SK-N-SH (cell line): ENCODE measurements at regions not wholly inside any gene's neighbourhood (a gene's known extent, or its start where the extent isn't known, plus 50 kb on each side); places are given as distances from the start of the nearest gene placed in this dataset.
A peak's percentile ranks its signal among the peaks of the same experiment; 100 is the strongest.

Source experiments
- CTCF ChIA-PET: fragments of 300-600, 350-600 bp; formaldehyde crosslinking; extraction: SDS; loops from one replicate; lab custom pipeline; 2021; lab: Yijun Ruan, JAX
- POLR2A ChIA-PET: fragments of 350-600 bp; sonication (Branson Sonifier 250); formaldehyde crosslinking; extraction: SDS; loops from one replicate; lab custom pipeline; 2020; ENCODE audit warnings: antibody characterized with exemption, inconsistent platforms; lab: Yijun Ruan, JAX
- DNase-seq: peaks from one replicate; pipeline ENCODE4 v3.0.0; 2012
- H2AFZ ChIP-seq: fragments of 200-600 bp; sonication (generic); 2 replicates; pipeline ENCODE4 v1.8.1; 2016; ENCODE audit warnings: antibody characterized with exemption, mild to moderate bottlenecking, low read depth
- H3F3A ChIP-seq: fragments of 200-600 bp; sonication (generic); replicated peaks from 2 replicates; pipeline ENCODE3; 2016; ENCODE audit warnings: antibody characterized with exemption, mild to moderate bottlenecking; ENCODE audit not compliant: insufficient read depth
- H3K27ac ChIP-seq, 2 experiments: fragments of 200-500 bp in 1 of 2; fragments of 200-600 bp in 1 of 2; sonication (Bioruptor generic) in 1 of 2; sonication (generic), shearing (Covaris generic) in 1 of 2; 2 replicates each; pipeline versions ENCODE4 v1.5.1 to v1.6.1; 2014 to 2016; ENCODE audit warnings: low read depth in 2 of 2, inconsistent platforms in 1 of 2, low read length in 1 of 2, mild to moderate bottlenecking in 1 of 2, mixed read lengths in 1 of 2
- H3K27me3 ChIP-seq: fragments of 200-600 bp; sonication (generic), shearing (Covaris generic); 2 replicates; pipeline ENCODE4 v1.6.1; 2016; ENCODE audit warnings: mixed run types; ENCODE audit not compliant: insufficient read depth
- H3K36me3 ChIP-seq, 2 experiments: fragments of 200-500 bp in 1 of 2; fragments of 200-600 bp in 1 of 2; sonication (Bioruptor generic) in 1 of 2; sonication (generic) in 1 of 2; replicated peaks in 1 of 2; 2 replicates each; pipeline versions ENCODE3 to v1.5.1; 2014 to 2016; ENCODE audit warnings: low read length in 1 of 2, mild to moderate bottlenecking in 1 of 2; ENCODE audit not compliant: insufficient read depth in 2 of 2, control insufficient read depth in 1 of 2
- H3K4me1 ChIP-seq, 2 experiments: fragments of 200-500 bp in 1 of 2; fragments of 200-600 bp in 1 of 2; sonication (Bioruptor generic) in 1 of 2; sonication (generic), shearing (Covaris generic) in 1 of 2; 2 replicates each; pipeline versions ENCODE4 v1.5.1 to v1.6.1; 2014 to 2016; ENCODE audit warnings: low read depth in 1 of 2, low read length in 1 of 2, mixed run types in 1 of 2; ENCODE audit not compliant: insufficient read depth in 2 of 2, control insufficient read depth in 1 of 2
- H3K4me2 ChIP-seq: fragments of 200-600 bp; sonication (generic), shearing (Covaris generic); 2 replicates; pipeline ENCODE4 v1.6.1; 2017; ENCODE audit warnings: mixed run types
- H3K4me3 ChIP-seq, 2 experiments: fragments of 200-500 bp in 1 of 2; fragments of 200-600 bp in 1 of 2; sonication (Bioruptor generic) in 1 of 2; sonication (generic), shearing (Covaris generic) in 1 of 2; 2 replicates each; pipeline versions ENCODE4 v1.5.1 to v1.8.1; 2014 to 2016; ENCODE audit warnings: low read depth in 2 of 2, inconsistent platforms in 1 of 2, low read length in 1 of 2, mild to moderate bottlenecking in 1 of 2, mixed read lengths in 1 of 2, moderate library complexity in 1 of 2
- H3K79me2 ChIP-seq: fragments of 200-600 bp; sonication (generic); 2 replicates; pipeline ENCODE4 v1.8.1; 2017; ENCODE audit warnings: mild to moderate bottlenecking; ENCODE audit not compliant: insufficient read depth
- H3K9ac ChIP-seq: fragments of 200-600 bp; sonication (generic); 2 replicates; pipeline ENCODE4 v1.6.1; 2017; ENCODE audit warnings: mixed run types
- H3K9me2 ChIP-seq: fragments of 200-600 bp; sonication (generic); 2 replicates; pipeline ENCODE4 v1.6.1; 2017; ENCODE audit warnings: mixed run types
- H3K9me3 ChIP-seq: fragments of 200-600 bp; sonication (generic); 2 replicates; pipeline ENCODE4 v1.6.1; 2017; ENCODE audit warnings: mixed run types, mild to moderate bottlenecking, moderate library complexity
- H4K20me1 ChIP-seq: fragments of 200-600 bp; sonication (generic); 2 replicates; pipeline ENCODE4 v1.6.1; 2017; ENCODE audit warnings: mild to moderate bottlenecking, mixed run types; ENCODE audit not compliant: insufficient read depth
- ELF1 ChIP-seq: IDR thresholded peaks from 2 replicates; pipeline ENCODE4 v1.4.0; 2012
- EP300 ChIP-seq, 2 experiments: IDR thresholded peaks; 2 replicates each; pipeline versions ENCODE4 v1.4.0 to v1.6.1; 2012; ENCODE audit warnings: borderline replicate concordance in 1 of 2, low read depth in 1 of 2, low read length in 1 of 2
- FOXJ3 ChIP-seq: sonication (generic); formaldehyde crosslinking; IDR thresholded peaks from 2 replicates; pipeline ENCODE4 v1.5.1; 2020; ENCODE audit warnings: mild to moderate bottlenecking, missing genetic modification reagents
- MEF2A ChIP-seq: IDR thresholded peaks from 2 replicates; pipeline ENCODE4 v1.4.0; 2012; ENCODE audit warnings: low read depth, borderline replicate concordance
- MXI1 ChIP-seq: IDR thresholded peaks from 2 replicates; pipeline ENCODE4 v1.6.1; 2012; ENCODE audit warnings: mild to moderate bottlenecking, low read depth, low read length, improper control_type of control experiment
- PBX3 ChIP-seq: IDR thresholded peaks from 2 replicates; pipeline ENCODE4; 2012
- POLR2AphosphoS5 ChIP-seq: IDR thresholded peaks from 2 replicates; pipeline ENCODE4 v1.6.1; 2012; ENCODE audit warnings: low read depth, low read length
- RAD21 ChIP-seq: IDR thresholded peaks from 2 replicates; pipeline ENCODE4 v1.6.1; 2012; ENCODE audit warnings: mild to moderate bottlenecking, low read length
- RFX5 ChIP-seq: IDR thresholded peaks from 2 replicates; pipeline ENCODE4 v1.6.1; 2012; ENCODE audit warnings: mild to moderate bottlenecking, improper control_type of control experiment, low read length
- RXRA ChIP-seq: IDR thresholded peaks from 2 replicates; pipeline ENCODE4 v1.4.0; 2012; ENCODE audit warnings: low read depth, mild to moderate bottlenecking, borderline replicate concordance
- TCF12 ChIP-seq: IDR thresholded peaks from 2 replicates; pipeline ENCODE4 v1.4.0; 2012
- USF1 ChIP-seq: IDR thresholded peaks from 2 replicates; pipeline ENCODE4 v1.4.0; 2012; ENCODE audit warnings: low read depth, borderline replicate concordance
- WGBS: methylation state at CpG from one replicate; pipeline ENCODE4 v1.1.6; 2017; ENCODE audit warnings: low lambda C conversion rate; 5-methylcytosine and 5-hydroxymethylcytosine counted together
- TF ChIP-seq, protein P1 (sequence below): IDR thresholded peaks from 2 replicates; pipeline ENCODE4 v1.4.0; 2012; ENCODE audit warnings: low read depth, borderline replicate concordance
- TF ChIP-seq, protein P2 (sequence below): fragments of 200-600 bp; sonication (generic); IDR thresholded peaks from 2 replicates; pipeline ENCODE4 v1.6.1; 2017; ENCODE audit warnings: antibody characterized with exemption, mild to moderate bottlenecking, moderate library complexity
- TF ChIP-seq, protein P3 (sequence below): fragments of 150-350 bp; IDR thresholded peaks from 2 replicates; pipeline ENCODE4 v1.6.1; 2016; ENCODE audit warnings: mild to moderate bottlenecking, low read depth, low read length

DNA sequence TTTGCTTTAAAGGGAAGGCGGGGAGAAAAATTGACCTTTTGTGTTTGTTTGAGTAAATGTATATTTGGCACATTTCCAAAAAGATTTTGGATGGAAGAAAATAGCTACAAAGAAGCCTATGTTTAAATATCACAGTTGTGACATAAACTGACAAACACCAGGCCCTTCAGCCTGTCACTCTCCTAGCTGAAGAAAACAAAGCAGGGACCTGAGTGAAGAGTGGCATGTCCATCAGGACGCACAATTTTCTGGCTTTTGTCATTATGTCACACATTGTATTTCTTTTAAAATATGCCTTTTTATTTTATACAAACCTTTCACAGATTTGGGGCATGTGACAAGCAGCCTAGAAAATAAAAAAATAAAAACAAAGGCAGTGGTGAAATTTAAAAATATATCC is 241.2 kb downstream of the OGFRL1 start:
- TF ChIP-seq EP300 (IDR thresholded peaks at IDR 0.05; ENCODE audit: borderline replicate concordance in 1 of 2, low read depth in 1 of 2, low read length in 1 of 2), result no peak
- TF ChIP-seq TCF12, result 0 out of 2 replicates have a peak, but pooled peaks have one; percentile 11
- no peak for TF ChIP-seq PBX3
- TF ChIP-seq, all 33 proteins: peak for 1
- no peaks in the 10 kb centered on the region for H3K79me2 ChIP-seq
- H3K4me1 ChIP-seq, result no peaks in the 10 kb centered on the region; a peak in 1 of 4 replicates
- WGBS, result 74% methylated on average over 2 of the region's 2 CpGs
- H3K9me3 ChIP-seq, result no peaks in the 10 kb centered on the region
- no peaks in the 10 kb centered on the region for H4K20me1 ChIP-seq
- no peak overlapping the region for H2AFZ ChIP-seq
- POLR2A ChIA-PET, result no interaction called here
- CTCF ChIA-PET, result no interaction called here
- no peak overlapping the region for H3K27ac ChIP-seq
- no peak overlapping the region for H3K4me2 ChIP-seq
- no peaks in the 10 kb centered on the region for H3K9me2 ChIP-seq
- no peak overlapping the region for H3K9ac ChIP-seq
- no peaks in the 10 kb centered on the region for H3K27me3 ChIP-seq
- no peak overlapping the region for H3K4me3 ChIP-seq
- no peak for DNase-seq
- no peaks in the 10 kb centered on the region for H3F3A ChIP-seq
- H3K36me3 ChIP-seq, result no peaks in the 10 kb centered on the region

- CTCF ChIA-PET, result interaction anchor here (0.8 to 1.1 kb wide), 2 partner anchors 9 to 553 kb away, joined by 3 read pairs; no protein-coding TSS in a partner anchor
- no peaks in the 10 kb centered on the region; a peak in 1 of 4 replicates for H3K4me1 ChIP-seq
These were observed 242.4 kb downstream of the OGFRL1 start for GRCh38 chr6:71531006-71531405.

DNA sequence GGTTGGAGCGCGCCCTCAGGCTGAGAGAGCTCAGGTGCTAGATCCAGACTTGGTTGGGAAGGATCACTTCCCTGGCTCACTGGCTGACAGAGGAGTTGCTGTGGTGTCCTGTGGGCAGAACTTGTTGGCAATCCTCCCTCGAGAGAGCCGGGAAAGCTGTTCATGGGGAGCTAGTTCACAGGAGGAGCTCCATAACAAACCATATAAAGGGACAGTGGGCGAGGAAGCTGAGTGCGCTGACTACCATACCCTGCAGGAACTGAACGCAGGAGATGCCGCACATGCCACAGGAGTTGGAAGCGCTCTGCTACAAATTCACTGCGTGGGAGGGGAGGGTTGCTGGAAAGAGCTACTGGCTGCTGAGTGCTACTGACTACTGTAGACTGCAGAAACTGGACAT is 243.2 kb downstream of the OGFRL1 start:
- Histone ChIP-seq H3F3A (no peaks in the 10 kb centered on the region), H2AFZ (no peak overlapping the region), H3K27ac (no peak overlapping the region), H3K4me1 (no peaks in the 10 kb centered on the region; a peak in 1 of 4 replicates), H3K4me2 (no peak overlapping the region), H4K20me1 (no peaks in the 10 kb centered on the region), H3K79me2 (no peaks in the 10 kb centered on the region), H3K27me3 (no peaks in the 10 kb centered on the region), H3K9me3 (no peaks in the 10 kb centered on the region), H3K9ac (no peak overlapping the region), H3K4me3 (no peak overlapping the region), H3K9me2 (no peaks in the 10 kb centered on the region), H3K36me3 (no peaks in the 10 kb centered on the region)
- ChIA-PET POLR2A (no interaction called here), CTCF (interaction anchor here (0.8 to 1.8 kb wide), 3 partner anchors 10 to 553 kb away, joined by 3 to 5 read pairs (median 3); no protein-coding TSS in a partner anchor)
- 69% methylated on average over 10 of the region's 10 CpGs for WGBS
- no peak for DNase-seq
- no peak for TF ChIP-seq RFX5
- TF ChIP-seq ELF1, result no peak
- TF ChIP-seq MEF2A, result no peak
- TF ChIP-seq, protein P1, sequence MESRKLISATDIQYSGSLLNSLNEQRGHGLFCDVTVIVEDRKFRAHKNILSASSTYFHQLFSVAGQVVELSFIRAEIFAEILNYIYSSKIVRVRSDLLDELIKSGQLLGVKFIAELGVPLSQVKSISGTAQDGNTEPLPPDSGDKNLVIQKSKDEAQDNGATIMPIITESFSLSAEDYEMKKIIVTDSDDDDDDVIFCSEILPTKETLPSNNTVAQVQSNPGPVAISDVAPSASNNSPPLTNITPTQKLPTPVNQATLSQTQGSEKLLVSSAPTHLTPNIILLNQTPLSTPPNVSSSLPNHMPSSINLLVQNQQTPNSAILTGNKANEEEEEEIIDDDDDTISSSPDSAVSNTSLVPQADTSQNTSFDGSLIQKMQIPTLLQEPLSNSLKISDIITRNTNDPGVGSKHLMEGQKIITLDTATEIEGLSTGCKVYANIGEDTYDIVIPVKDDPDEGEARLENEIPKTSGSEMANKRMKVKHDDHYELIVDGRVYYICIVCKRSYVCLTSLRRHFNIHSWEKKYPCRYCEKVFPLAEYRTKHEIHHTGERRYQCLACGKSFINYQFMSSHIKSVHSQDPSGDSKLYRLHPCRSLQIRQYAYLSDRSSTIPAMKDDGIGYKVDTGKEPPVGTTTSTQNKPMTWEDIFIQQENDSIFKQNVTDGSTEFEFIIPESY, result no peak
- no peak for TF ChIP-seq USF1
- TF ChIP-seq POLR2AphosphoS5, result no peak
- TF ChIP-seq, protein P2, sequence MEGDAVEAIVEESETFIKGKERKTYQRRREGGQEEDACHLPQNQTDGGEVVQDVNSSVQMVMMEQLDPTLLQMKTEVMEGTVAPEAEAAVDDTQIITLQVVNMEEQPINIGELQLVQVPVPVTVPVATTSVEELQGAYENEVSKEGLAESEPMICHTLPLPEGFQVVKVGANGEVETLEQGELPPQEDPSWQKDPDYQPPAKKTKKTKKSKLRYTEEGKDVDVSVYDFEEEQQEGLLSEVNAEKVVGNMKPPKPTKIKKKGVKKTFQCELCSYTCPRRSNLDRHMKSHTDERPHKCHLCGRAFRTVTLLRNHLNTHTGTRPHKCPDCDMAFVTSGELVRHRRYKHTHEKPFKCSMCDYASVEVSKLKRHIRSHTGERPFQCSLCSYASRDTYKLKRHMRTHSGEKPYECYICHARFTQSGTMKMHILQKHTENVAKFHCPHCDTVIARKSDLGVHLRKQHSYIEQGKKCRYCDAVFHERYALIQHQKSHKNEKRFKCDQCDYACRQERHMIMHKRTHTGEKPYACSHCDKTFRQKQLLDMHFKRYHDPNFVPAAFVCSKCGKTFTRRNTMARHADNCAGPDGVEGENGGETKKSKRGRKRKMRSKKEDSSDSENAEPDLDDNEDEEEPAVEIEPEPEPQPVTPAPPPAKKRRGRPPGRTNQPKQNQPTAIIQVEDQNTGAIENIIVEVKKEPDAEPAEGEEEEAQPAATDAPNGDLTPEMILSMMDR, result no peak
- no peak for TF ChIP-seq FOXJ3 (CRISPR knock-in tag)

More at GRCh38 chr6:71531006-71531405, 242.4 kb downstream of the OGFRL1 start:
- Histone ChIP-seq H3K27me3 (no peaks in the 10 kb centered on the region), H3K4me3 (no peak overlapping the region), H3K27ac (no peak overlapping the region), H3K4me2 (no peak overlapping the region), H3K9me2 (no peaks in the 10 kb centered on the region), H2AFZ (no peak overlapping the region), H3K9ac (no peak overlapping the region)
- DNase-seq, result no peak
- TF ChIP-seq RXRA (no peak), MXI1 (no peak), ELF1 (no peak), RAD21 (no peak)
- TF ChIP-seq, protein P3, sequence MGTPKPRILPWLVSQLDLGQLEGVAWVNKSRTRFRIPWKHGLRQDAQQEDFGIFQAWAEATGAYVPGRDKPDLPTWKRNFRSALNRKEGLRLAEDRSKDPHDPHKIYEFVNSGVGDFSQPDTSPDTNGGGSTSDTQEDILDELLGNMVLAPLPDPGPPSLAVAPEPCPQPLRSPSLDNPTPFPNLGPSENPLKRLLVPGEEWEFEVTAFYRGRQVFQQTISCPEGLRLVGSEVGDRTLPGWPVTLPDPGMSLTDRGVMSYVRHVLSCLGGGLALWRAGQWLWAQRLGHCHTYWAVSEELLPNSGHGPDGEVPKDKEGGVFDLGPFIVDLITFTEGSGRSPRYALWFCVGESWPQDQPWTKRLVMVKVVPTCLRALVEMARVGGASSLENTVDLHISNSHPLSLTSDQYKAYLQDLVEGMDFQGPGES, result no peak
- TF ChIP-seq, all 33 proteins: peak for 0
- Histone ChIP-seq H3K36me3 (no peaks in the 10 kb centered on the region), H3K79me2 (no peaks in the 10 kb centered on the region), H4K20me1 (no peaks in the 10 kb centered on the region), H3F3A (no peaks in the 10 kb centered on the region), H3K9me3 (no peaks in the 10 kb centered on the region)
- POLR2A ChIA-PET, result no interaction called here
